ENCODE measurements at regions not wholly inside any gene's neighbourhood (a gene's known extent, or its start where the extent isn't known, plus 50 kb on each side); places are given as distances from the start of the nearest gene placed in this dataset.

GRCh38 chr16:55221836-55222235 lies 102.2 kb upstream of the IRX6 start:
- TF ChIP-seq CTCF (IDR thresholded peaks at IDR 0.05) (no peak), POLR2A (IDR thresholded peaks at IDR 0.05) (no peak)
